NCI-H446 treated with DMSO at 0.1 percent for 48 hours (cell line): ENCODE measurements at regions not wholly inside any gene's neighbourhood (a gene's known extent, or its start where the extent isn't known, plus 50 kb on each side); places are given as distances from the start of the nearest gene placed in this dataset.

Experiments
- DNase-seq: peaks from one replicate; lab custom pipeline; 2025; lab: John Stamatoyannopoulos, UW

GRCh38 chr6:21426841-21427490 lies 166.6 kb upstream of the SOX4 start:
- DNase-seq: no peak

GRCh38 chr6:21429291-21429690 lies 164.3 kb upstream of the SOX4 start:
- no peak for DNase-seq

GRCh38 chr6:21431526-21431925 lies 162.0 kb upstream of the SOX4 start:
- no peak for DNase-seq

- no peak for DNase-seq
These were observed 156.9 kb upstream of the SOX4 start for GRCh38 chr6:21436625-21437024.

- DNase-seq: no peak
These were observed 156.0 kb upstream of the SOX4 start for GRCh38 chr6:21437581-21437980.

- no peak for DNase-seq
These were observed 155.1 kb upstream of the SOX4 start for GRCh38 chr6:21438237-21438985.

GRCh38 chr6:21438986-21439352 lies 154.6 kb upstream of the SOX4 start:
- DNase-seq: no peak

- DNase-seq: no peak
These were observed 152.2 kb upstream of the SOX4 start for GRCh38 chr6:21441386-21441785.

- no peak for DNase-seq
These were observed 150.7 kb upstream of the SOX4 start for GRCh38 chr6:21442874-21443273.

- DNase-seq: no peak
These were observed 148.8 kb upstream of the SOX4 start for GRCh38 chr6:21444711-21445260.

- no peak for DNase-seq
These were observed 145.6 kb upstream of the SOX4 start for GRCh38 chr6:21447987-21448386.

GRCh38 chr6:21448485-21449109 lies 145.0 kb upstream of the SOX4 start:
- DNase-seq: no peak

- DNase-seq: no peak
These were observed 143.4 kb upstream of the SOX4 start for GRCh38 chr6:21450149-21450548.

GRCh38 chr6:21450628-21451027 lies 142.9 kb upstream of the SOX4 start:
- DNase-seq: no peak

- DNase-seq: no peak
These were observed 142.0 kb upstream of the SOX4 start for GRCh38 chr6:21451546-21452013.

- DNase-seq: no peak
These were observed 139.3 kb upstream of the SOX4 start for GRCh38 chr6:21454262-21454661.

GRCh38 chr6:21455071-21455470 lies 138.5 kb upstream of the SOX4 start:
- no peak for DNase-seq

GRCh38 chr6:21457647-21458046 lies 135.9 kb upstream of the SOX4 start:
- no peak for DNase-seq

GRCh38 chr6:21459641-21460040 lies 133.9 kb upstream of the SOX4 start:
- DNase-seq: no peak

GRCh38 chr6:21461844-21462518 lies 131.6 kb upstream of the SOX4 start:
- DNase-seq: no peak

- no peak for DNase-seq
These were observed 131.1 kb upstream of the SOX4 start for GRCh38 chr6:21462519-21462852.

- no peak for DNase-seq
These were observed 126.5 kb upstream of the SOX4 start for GRCh38 chr6:21467091-21467490.

GRCh38 chr6:21468461-21468860 lies 125.1 kb upstream of the SOX4 start:
- no peak for DNase-seq
